HG02870 (cell line): ENCODE measurements at regions not wholly inside any gene's neighbourhood (a gene's known extent, or its start where the extent isn't known, plus 50 kb on each side); places are given as distances from the start of the nearest gene placed in this dataset.
"Not testable (repeated sequence)": the region's sequence is repeated elsewhere in the genome, so short reads cannot be mapped to it uniquely, and the experiment has no call there.

Experiments used
- ATAC-seq: cut with Tn5 transposase; IDR thresholded peaks from one replicate; pipeline ENCODE4 v1.9.1; 2021; ENCODE audit warnings: mild to moderate bottlenecking, moderate library complexity; ENCODE audit not compliant: unreplicated experiment

DNA sequence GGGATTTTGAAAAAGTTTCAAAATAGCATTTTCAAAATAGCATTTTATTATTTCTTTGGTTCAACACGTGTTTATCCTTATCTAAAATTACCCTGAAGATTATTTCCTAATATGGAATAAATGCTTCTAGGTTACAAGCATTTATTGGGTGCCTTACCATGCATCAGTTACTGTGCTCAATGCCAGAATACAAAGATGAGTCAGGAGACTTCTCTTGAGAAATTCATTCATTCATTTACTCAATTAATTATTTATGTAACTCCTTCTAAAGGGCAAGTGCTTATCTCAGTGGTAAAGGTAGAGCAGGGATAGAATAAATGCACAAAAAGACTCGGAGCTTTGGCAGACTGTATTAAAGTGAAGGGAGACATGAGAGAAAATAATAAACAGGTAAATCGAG is 150.1 kb upstream of the PDE7B start:
- no peak for ATAC-seq

DNA sequence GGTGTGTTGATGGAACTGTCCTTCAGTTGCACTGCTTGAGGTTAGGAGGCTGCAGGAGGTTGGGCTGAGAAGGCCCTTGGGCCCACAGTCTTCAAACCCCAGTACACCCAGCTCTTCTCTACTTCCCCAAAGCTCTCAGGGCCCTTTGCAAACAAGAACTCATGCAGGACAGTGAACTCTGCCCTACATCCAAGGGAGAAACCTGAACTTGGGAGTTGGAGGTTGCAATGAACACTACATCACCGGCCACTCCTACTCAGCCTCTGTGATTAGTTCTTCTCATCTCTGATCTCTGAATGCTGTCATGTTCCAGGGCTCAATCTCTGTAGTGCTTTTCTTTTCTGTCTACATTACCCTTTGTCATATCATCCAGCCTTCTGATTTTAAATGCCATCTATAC is 148.5 kb upstream of the PDE7B start:
- ATAC-seq: no peak

GRCh38 chr6:135703621-135704020 is 147.9 kb upstream of the PDE7B start:
- peak; percentile 88 for ATAC-seq

- no peak for ATAC-seq
Observed at GRCh38 chr6:135707426-135707825, 144.1 kb upstream of the PDE7B start.

DNA sequence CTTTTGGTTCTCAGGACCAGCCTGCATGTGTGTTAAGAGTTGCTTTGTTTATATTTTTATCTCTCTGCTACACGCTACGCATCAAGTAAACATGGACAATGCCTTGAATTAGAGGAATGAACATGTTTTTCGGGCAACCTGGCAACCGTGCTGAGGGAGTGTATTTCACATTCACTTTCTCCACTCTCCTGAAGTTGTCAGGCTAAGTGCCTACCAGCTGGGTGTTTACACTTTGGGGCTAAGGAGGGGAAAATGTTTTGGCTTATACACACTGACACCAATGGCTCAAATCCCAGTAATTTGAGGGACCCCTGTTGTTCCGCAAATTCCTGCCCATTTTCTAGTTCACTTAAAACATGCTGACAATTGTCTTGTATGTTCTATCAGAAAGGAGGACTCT is 141.5 kb upstream of the PDE7B start:
- no peak for ATAC-seq

DNA sequence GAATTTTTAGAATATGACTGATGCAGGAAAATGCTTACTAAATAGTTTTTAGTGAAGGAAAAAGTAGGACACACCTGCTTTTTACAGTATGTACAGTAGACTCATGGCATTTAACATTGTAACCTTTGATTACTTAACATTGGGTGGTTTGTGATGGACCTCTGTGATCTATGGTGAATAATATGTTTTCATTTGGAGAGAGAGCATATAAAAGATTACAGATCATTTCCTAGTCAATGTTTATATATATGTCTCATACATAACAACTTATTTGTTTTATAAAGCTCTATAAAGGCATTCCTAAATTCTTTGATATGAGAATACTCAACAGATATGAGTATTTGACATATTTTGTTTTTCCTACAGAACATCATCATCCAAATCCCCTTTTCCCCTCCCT is 129.3 kb upstream of the PDE7B start:
- no peak for ATAC-seq

DNA sequence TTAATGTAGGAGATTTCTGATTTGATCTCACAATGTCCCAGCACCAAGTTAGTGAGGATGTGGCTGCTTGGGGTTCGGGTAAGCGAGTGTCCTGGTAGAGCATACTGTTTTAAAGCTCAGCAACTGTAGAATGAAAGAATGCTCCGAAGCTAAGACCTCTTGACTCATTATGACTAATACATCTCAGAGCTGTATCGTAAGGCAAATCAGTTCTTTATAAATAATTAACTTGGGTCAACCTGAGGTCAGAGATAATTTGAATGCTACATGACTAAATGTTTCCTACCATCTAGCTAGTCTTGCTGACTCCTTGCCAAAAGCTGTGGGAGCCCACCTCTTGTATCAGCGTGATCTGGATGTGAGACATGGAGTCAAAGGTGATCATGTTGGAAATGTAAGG is 128.8 kb upstream of the PDE7B start:
- ATAC-seq: no peak

DNA sequence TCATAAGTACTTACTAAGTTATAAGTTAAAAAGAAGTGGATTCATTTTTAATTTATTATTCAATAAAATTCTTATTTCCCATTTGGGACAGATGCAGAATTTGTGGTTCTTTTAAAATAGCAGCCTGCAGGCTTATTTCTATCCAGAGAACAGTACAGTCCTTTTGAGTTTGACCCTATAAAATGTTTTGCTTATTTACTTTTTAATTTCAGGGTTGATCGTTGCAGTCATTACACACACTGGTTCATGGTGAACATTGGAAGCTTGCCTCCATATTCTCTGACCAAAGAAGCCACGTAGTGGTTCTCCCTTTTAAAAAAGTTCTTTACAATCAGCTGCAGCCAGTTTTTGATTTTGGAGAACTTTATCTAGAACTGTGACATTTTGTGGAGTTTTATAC is 122.9 kb upstream of the PDE7B start:
- ATAC-seq: no peak

DNA sequence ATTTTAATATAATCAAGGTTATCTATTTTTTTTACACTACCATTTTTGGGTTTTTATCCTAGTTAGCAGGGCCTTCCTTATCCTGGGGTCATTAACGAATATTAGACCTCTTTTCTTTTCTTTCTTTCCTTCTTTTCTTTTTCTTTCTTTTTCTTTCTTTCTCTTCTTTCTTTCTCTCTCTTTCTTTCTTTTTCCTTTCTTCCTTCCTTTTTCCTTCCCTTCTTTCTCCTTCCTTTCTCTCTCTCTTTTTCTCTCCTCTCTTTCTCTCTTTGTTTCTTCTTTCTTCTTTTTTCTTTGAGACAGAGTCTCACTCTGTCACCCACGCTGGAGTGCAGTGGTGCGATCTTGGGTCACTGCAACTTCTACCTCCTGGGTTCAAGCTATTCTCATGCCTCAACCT is 120.4 kb upstream of the PDE7B start:
- no peak for ATAC-seq

GRCh38 chr6:135736351-135736750 is 115.2 kb upstream of the PDE7B start:
- not testable (repeated sequence) for ATAC-seq

- no peak for ATAC-seq
Observed at GRCh38 chr6:135738636-135739035, 112.9 kb upstream of the PDE7B start.

DNA sequence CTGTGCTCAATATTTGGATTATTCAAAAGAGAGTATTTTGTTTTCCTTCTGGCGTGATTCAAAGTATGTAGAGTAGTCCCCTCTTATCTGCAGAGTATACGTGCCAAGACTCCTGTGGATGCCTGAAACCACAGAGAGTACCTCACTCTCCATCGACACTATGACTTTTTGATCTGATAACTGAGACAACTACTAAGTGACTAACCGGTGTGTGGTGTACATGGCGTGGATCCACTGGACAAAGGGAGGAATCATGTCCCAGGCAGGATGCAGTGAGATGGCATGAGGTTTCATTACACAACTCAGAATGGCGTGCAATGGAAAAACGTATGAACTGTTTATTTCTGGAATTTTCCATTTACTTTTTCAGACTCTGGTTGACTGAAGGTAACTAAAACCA is 112.2 kb upstream of the PDE7B start:
- ATAC-seq: no peak

GRCh38 chr6:135740580-135740979 is 110.9 kb upstream of the PDE7B start:
- no peak for ATAC-seq

DNA sequence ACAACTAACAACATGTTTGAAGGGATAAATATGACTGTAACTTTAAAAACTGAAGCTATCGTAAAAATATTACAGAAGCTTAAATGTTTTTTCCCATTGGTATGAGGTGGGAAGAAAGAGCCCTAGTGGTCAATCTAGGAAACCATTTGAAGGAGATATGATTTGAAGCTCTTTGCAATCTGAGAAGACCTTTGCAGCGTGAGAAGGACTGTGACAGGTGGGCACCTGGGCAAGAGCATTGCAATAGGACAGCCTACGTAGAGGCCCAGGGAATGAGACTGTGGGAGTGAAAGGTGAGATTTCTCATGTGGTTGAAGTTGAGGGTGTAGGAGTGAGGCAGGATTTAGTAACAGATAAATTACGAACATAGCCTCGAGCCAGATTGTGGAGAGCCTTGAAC is 108.0 kb upstream of the PDE7B start:
- ATAC-seq: no peak

- ATAC-seq: no peak
Observed at GRCh38 chr6:135748189-135748588, 103.3 kb upstream of the PDE7B start.

DNA sequence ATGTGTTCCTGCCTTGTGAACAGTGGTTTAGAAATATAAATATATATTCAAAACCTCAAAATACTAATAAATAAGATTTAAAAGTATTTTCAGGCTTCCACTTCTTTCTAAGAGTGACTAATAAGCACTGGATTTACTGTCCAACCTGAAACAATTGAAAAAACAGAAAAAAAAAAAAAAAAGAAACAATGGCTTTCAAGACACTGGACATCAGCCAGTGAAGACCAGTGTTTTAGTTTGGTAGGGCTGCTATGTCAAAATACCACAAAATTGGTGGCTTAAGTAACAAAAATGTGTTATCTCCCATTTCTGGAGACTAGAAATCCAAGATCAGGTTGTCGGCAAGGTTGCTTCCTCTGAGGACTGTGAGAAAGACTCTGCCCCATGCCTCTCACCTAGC is 101.4 kb upstream of the PDE7B start:
- no peak for ATAC-seq

DNA sequence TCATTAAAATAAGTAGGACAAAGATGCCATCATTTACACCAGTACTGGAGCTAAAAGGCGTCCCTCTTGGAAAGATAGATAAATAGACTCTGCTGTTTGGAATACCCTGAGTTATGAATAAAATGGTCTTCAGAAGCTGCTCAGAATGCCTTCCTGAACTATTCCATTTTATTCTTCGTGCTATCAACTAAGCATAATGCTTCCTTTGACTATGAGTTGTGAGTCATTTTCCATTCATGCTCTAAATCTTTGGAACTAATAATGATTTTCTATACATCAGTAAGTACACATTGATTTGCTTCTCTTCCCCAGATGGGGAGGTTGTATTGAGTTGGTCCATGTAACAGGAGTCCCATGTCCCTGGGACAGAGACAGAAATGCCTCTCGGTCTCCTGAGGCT is 98.3 kb upstream of the PDE7B start:
- no peak for ATAC-seq

GRCh38 chr6:135759831-135760230 is 91.7 kb upstream of the PDE7B start:
- no peak for ATAC-seq

DNA sequence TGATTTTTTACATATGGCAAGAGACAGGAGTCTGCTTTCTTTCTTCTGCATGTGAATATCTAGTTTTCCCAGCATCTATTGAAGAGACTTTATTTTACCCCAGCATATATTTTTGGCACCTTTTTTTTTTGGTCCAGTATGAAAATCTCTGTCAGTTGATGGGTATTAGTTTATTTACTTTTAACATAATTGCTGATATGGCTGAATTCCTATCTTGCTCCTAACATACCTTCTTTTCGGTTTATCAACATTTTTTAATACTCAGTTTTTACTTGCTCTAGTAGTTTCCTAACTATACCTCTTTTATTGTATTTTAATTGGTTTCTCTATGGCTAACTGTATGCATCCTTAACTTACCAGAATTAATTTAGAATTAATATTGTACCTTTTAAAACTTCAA is 77.5 kb upstream of the PDE7B start:
- no peak for ATAC-seq

GRCh38 chr6:135779213-135779612 is 72.3 kb upstream of the PDE7B start:
- ATAC-seq: no peak

DNA sequence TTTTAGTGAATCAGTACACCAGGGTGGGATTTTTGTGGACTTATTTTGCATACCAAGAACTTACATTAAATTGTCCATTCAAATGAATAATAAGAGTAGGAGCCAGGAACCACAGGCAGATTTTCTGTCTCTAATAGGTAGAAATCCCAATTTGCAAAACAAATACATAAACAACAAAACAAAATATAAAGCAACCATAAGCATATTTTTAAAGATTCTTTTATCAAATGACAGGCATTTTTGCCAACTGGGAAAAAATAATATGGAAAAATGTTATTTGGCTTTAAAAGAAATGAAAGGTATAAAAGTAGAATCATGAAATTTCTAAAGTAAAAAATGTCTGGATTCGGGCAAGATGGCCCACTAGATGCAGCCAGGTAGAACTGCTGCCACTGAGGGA is 71.2 kb upstream of the PDE7B start:
- ATAC-seq: no peak

GRCh38 chr6:135782546-135782945 is 69.0 kb upstream of the PDE7B start:
- no peak for ATAC-seq

DNA sequence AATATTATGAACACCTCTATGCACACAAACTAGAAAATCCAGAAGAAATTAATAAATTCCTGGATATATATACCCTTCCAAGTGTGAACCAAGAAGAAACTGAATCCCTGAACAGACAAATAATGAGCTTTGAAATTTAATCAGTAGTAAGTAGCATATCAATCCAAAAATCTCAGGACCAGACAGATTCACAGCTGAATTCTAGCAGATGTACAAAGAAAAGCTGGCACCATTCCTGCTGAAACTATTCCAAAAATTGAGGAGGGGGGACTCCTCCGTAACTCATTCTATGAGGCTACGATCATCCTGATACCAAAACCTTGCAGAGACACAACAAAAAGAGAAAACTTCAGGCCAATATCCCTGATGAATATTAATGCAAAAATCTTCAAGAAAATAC is 67.0 kb upstream of the PDE7B start:
- ATAC-seq: no peak
